ENCODE measurements at regions not wholly inside any gene's neighbourhood (a gene's known extent, or its start where the extent isn't known, plus 50 kb on each side); places are given as distances from the start of the nearest gene placed in this dataset.

- TF ChIP-seq CTCF (IDR thresholded peaks at IDR 0.05) (no peak), EP300 (IDR thresholded peaks at IDR 0.05) (no peak)
These were observed 335.9 kb downstream of the TMEM114 start for GRCh38 chr16:8254405-8254804.

Measured in esophagus muscularis mucosa (tissue), 3 donors.